ENCODE measurements at regions not wholly inside any gene's neighbourhood (a gene's known extent, or its start where the extent isn't known, plus 50 kb on each side); places are given as distances from the start of the nearest gene placed in this dataset.

GRCh38 chr4:136992032-136992431 lies 540.3 kb downstream of the PCDH18 start:
- TF ChIP-seq KLF17 (tag by site-specific recombination; IDR thresholded peaks at IDR 0.05) (no peak), CTCF (tag by site-specific recombination; IDR thresholded peaks at IDR 0.05) (no peak), ZIC2 (tag by site-specific recombination; IDR thresholded peaks at IDR 0.05) (no peak), ZFP41 (tag by site-specific recombination; IDR thresholded peaks at IDR 0.05; ENCODE audit: borderline replicate concordance) (no peak), ZNF777 (tag by site-specific recombination; IDR thresholded peaks at IDR 0.05; ENCODE audit: borderline replicate concordance) (no peak), ZNF580 (tag by site-specific recombination; IDR thresholded peaks at IDR 0.05) (no peak), MEIS1 (CRISPR knock-in tag; IDR thresholded peaks at IDR 0.05; ENCODE audit: borderline replicate concordance) (no peak), ZNF624 (tag by site-specific recombination; IDR thresholded peaks at IDR 0.05) (no peak), ZNF362 (tag by site-specific recombination; IDR thresholded peaks at IDR 0.05) (no peak), ZNF561 (tag by site-specific recombination; IDR thresholded peaks at IDR 0.05; ENCODE audit: borderline replicate concordance) (no peak), ZNF274 (IDR thresholded peaks at IDR 0.05; ENCODE audit: low read length) (no peak), ZNF274 (tag by site-specific recombination; IDR thresholded peaks at IDR 0.05; ENCODE audit: borderline replicate concordance) (no peak), HOXA7 (CRISPR knock-in tag; IDR thresholded peaks at IDR 0.05; ENCODE audit: borderline replicate concordance) (no peak), YY1 (tag by site-specific recombination; IDR thresholded peaks at IDR 0.05) (no peak), BCL11A (tag by site-specific recombination; IDR thresholded peaks at IDR 0.05; ENCODE audit: low read depth) (no peak)
